GM12878 (cell line): ENCODE measurements at regions not wholly inside any gene's neighbourhood (a gene's known extent, or its start where the extent isn't known, plus 50 kb on each side); places are given as distances from the start of the nearest gene placed in this dataset.
"Not testable (repeated sequence)": the region's sequence is repeated elsewhere in the genome, so short reads cannot be mapped to it uniquely, and the experiment has no call there.

Source experiments
- ATAC-seq: fragments of 200-7000 bp; cut with Tn5 transposase; 3 replicates; pipeline ENCODE4 v1.9.1; 2020; ENCODE audit warnings: mild to moderate bottlenecking, moderate library complexity
- BruUV-seq: library from RNA; stranded (reverse); fragments of 400-500 nt; replicated peaks from 2 replicates; lab custom pipeline; 2021; lab: Mats Ljungman, UMichigan
- CTCF ChIA-PET: fragments of 300-600 bp; sonication (Branson Sonifier 250); formaldehyde crosslinking; extraction: SDS; loops from one replicate; lab custom pipeline; 2021; ENCODE audit warnings: inconsistent platforms; lab: Yijun Ruan, JAX
- POLR2A ChIA-PET: fragments of 350-600 bp; formaldehyde crosslinking; extraction: SDS; loops from one replicate; lab custom pipeline; 2021; ENCODE audit warnings: inconsistent platforms; lab: Charles Lee
- RAD21 ChIA-PET: fragments of 300-600 bp; sonication (Branson Sonifier 250); formaldehyde crosslinking; loops from one replicate; lab custom pipeline; 2023; ENCODE audit warnings: antibody characterized with exemption; ENCODE audit not compliant: unreplicated experiment; lab: Charles Lee
- SMC1A ChIA-PET: fragments of 300-600 bp; sonication (Branson Sonifier 250); formaldehyde crosslinking; loops from one replicate; lab custom pipeline; 2023; ENCODE audit not compliant: unreplicated experiment, uncharacterized antibody; lab: Charles Lee
- DNase-seq: peaks from one replicate; pipeline ENCODE4 v3.0.0-alpha.2; 2011; ENCODE audit warnings: low read depth, low spot score
- FAIRE-seq: peaks from 3 replicates; lab custom pipeline; 2011; peaks lifted over from hg19 to GRCh38; lab: Jason Lieb, UNC
- H2AFZ ChIP-seq: 2 replicates; pipeline ENCODE4 v1.6.0; 2011; ENCODE audit warnings: low read depth, low read length, control low read depth; ENCODE audit not compliant: control insufficient read depth
- H3K27ac ChIP-seq: 2 replicates; pipeline ENCODE4 v1.5.1; 2011; ENCODE audit warnings: control low read depth; ENCODE audit not compliant: control insufficient read depth, insufficient read depth
- H3K27me3 ChIP-seq, 2 experiments: replicated peaks in 1 of 2; 2 replicates each; pipeline versions ENCODE4 v1.6.0 to v1.6.1; 2011; ENCODE audit warnings: low read length in 1 of 2; ENCODE audit not compliant: control insufficient read depth in 2 of 2, insufficient read depth in 2 of 2
- H3K36me3 ChIP-seq, 2 experiments: 2 replicates each; pipeline ENCODE4 v1.5.1; 2011; ENCODE audit warnings: low read length in 1 of 2; ENCODE audit not compliant: control insufficient read depth in 2 of 2, insufficient read depth in 2 of 2
- H3K4me1 ChIP-seq: 2 replicates; pipeline ENCODE4 v1.6.1; 2011; ENCODE audit warnings: mild to moderate bottlenecking, low read length, moderate library complexity, mixed read lengths; ENCODE audit not compliant: control insufficient read depth, insufficient read depth
- H3K4me2 ChIP-seq: 2 replicates; pipeline ENCODE4 v1.6.0; 2011; ENCODE audit warnings: control low read depth; ENCODE audit not compliant: control insufficient read depth, insufficient read depth
- H3K4me3 ChIP-seq: fragments of 200-600 bp; sonication (generic); 2 replicates; pipeline ENCODE4 v1.5.1; 2016
- H3K79me2 ChIP-seq: 2 replicates; pipeline ENCODE4 v1.6.0; 2011; ENCODE audit warnings: low read length; ENCODE audit not compliant: control insufficient read depth, insufficient read depth
- H3K9ac ChIP-seq: 2 replicates; pipeline ENCODE4 v1.8.0; 2011; ENCODE audit warnings: low read length, control low read depth, mixed read lengths; ENCODE audit not compliant: control insufficient read depth, insufficient read depth
- H3K9me3 ChIP-seq: replicated peaks from 3 replicates; pipeline ENCODE4 v1.5.1; 2011; ENCODE audit warnings: mild to moderate bottlenecking, low read length; ENCODE audit not compliant: control insufficient read depth, insufficient read depth
- H4K20me1 ChIP-seq: 2 replicates; pipeline ENCODE4 v1.6.0; 2011; ENCODE audit not compliant: control insufficient read depth, insufficient read depth
- WGBS: methylation state at CpG from one replicate; pipeline ENCODE4 v1.1.6; 2016; ENCODE audit warnings: low lambda C conversion rate; ENCODE audit not compliant: insufficient replicate concordance, insufficient coverage; ENCODE audit errors: missing lambda C conversion rate; 5-methylcytosine and 5-hydroxymethylcytosine counted together
- in situ Hi-C: fragments of 300-500 bp; cut with MboI; formaldehyde crosslinking; loops from 9 replicates; pipeline ENCODE4 v1.14.3; 2018; ENCODE audit warnings: mixed read lengths
- intact Hi-C: fragments of 100-400 bp; cut with micrococcal nuclease; formaldehyde crosslinking; loops from one replicate; pipeline ENCODE4 v1.14.2; 2022; ENCODE audit not compliant: unreplicated experiment

DNA sequence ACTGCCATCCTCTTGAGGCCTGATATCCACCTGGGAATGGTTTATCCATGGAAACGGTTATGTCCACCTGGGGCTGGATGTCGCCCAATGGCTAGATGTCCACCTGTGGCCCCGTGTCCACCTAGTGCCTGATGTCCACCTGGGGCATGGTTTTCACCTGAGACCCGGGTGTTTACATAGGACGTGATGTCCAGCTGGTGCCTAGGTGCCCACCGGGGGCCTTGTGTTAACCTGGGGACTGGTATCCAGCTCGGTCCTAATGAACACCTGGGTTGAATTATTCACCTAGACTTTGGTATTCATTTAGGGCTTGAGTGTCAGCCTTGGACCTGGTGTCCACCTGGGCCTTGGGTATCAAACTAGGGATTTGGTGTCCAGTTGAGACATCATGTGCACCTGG is 202.7 kb downstream of the POTEG start:
- H3K79me2 ChIP-seq, RAD21 ChIA-PET, POLR2A ChIA-PET, CTCF ChIA-PET, H2AFZ ChIP-seq, H3K27ac ChIP-seq, SMC1A ChIA-PET, FAIRE-seq, in situ Hi-C loops, H3K4me2 ChIP-seq, H3K36me3 ChIP-seq, H3K9ac ChIP-seq, H3K9me3 ChIP-seq, H3K27me3 ChIP-seq, H3K4me1 ChIP-seq, H3K4me3 ChIP-seq, BruUV-seq, ATAC-seq, DNase-seq, H4K20me1 ChIP-seq, intact Hi-C loops: not testable (repeated sequence)
- no CpG with 5 or more reads among the region's 7 CpGs for WGBS

DNA sequence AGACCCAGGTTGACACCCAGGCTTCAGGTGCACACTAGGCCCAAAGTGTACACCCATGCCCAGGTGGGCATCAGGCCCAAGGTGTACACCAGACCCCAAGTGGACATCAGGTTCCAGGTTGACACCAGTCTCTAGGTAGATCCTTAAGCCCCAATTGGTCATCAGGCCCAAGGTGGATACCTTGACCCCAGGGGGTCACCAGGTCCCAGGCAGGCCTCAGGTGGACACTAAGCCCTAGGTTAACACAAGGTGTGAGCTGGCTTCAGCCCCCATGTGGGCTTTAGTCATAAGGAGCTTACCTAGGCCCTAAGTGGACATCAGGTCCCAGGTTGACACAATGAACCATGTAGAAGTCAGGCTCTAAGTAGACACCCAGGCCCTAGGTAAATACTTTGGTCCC is 200.1 kb downstream of the POTEG start:
- H3K27me3 ChIP-seq, H3K4me1 ChIP-seq, in situ Hi-C loops, H3K79me2 ChIP-seq, H3K4me3 ChIP-seq, H3K4me2 ChIP-seq, BruUV-seq, DNase-seq, H3K9ac ChIP-seq, H4K20me1 ChIP-seq, FAIRE-seq, H3K9me3 ChIP-seq, ATAC-seq, RAD21 ChIA-PET, POLR2A ChIA-PET, intact Hi-C loops, H2AFZ ChIP-seq, H3K36me3 ChIP-seq, H3K27ac ChIP-seq, SMC1A ChIA-PET, CTCF ChIA-PET: not testable (repeated sequence)

DNA sequence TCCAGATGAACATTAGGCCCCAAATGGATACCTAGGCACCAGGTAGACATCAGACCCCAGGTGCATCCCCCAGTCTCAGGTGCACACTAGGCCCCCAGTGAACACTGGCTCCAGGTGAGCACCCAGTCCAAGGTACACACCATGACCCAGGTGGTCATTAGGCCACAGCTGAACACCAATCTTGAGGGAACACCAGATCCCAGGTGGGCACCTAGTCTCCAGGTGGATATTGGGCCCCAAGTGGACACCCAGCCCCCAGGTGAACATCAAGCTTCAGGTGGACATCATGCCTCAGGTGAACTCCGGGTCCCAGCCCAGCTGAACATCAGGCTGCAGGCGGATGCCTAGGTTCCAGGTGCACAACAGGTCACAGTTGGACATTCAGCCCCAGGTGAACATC is 196.5 kb downstream of the POTEG start:
- H3K27me3 ChIP-seq, H3K4me2 ChIP-seq, H3K4me3 ChIP-seq, H3K27ac ChIP-seq, intact Hi-C loops, H3K79me2 ChIP-seq, CTCF ChIA-PET, ATAC-seq, in situ Hi-C loops, DNase-seq, H3K4me1 ChIP-seq, FAIRE-seq, RAD21 ChIA-PET, POLR2A ChIA-PET, H3K9me3 ChIP-seq, SMC1A ChIA-PET, H3K36me3 ChIP-seq, H3K9ac ChIP-seq, H2AFZ ChIP-seq, BruUV-seq, H4K20me1 ChIP-seq: not testable (repeated sequence)
- no CpG with 5 or more reads among the region's 2 CpGs for WGBS

DNA sequence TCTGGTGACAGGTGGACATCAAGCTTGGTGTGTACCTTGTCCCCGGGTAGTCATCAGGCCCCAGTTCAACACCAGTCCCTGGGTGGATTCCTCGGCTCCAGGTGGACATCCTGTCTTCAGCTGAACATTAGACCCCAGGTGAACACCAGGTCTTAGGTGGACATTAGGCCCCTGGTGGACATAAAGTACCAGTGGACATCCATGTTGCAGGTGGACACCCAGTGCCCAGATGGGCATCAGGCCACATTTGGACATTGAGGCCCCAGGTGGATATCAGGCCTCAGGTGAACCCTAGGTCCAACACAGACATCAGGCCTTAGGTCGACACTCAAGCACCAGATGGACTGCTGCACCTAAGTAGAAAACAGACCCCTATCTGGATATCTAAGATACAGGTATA is 195.6 kb downstream of the POTEG start:
- H3K27ac ChIP-seq, DNase-seq, H4K20me1 ChIP-seq, H3K4me2 ChIP-seq, in situ Hi-C loops, H3K79me2 ChIP-seq, CTCF ChIA-PET, H3K27me3 ChIP-seq, BruUV-seq, H3K9me3 ChIP-seq, FAIRE-seq, ATAC-seq, H3K4me1 ChIP-seq, H3K36me3 ChIP-seq, intact Hi-C loops, RAD21 ChIA-PET, H3K9ac ChIP-seq, H2AFZ ChIP-seq, SMC1A ChIA-PET, H3K4me3 ChIP-seq, POLR2A ChIA-PET: not testable (repeated sequence)
- WGBS = no CpG with 5 or more reads among the region's 3 CpGs
